ENCODE measurements at regions not wholly inside any gene's neighbourhood (a gene's known extent, or its start where the extent isn't known, plus 50 kb on each side); places are given as distances from the start of the nearest gene placed in this dataset.
A peak's percentile ranks its signal among the peaks of the same experiment; 100 is the strongest.

GRCh38 chr4:163419074-163419473, 54.5 kb downstream of the TKTL2 start:
- no peak overlapping the region for H3K4me3 ChIP-seq (replicated peaks in 1 of 2; ENCODE audit: low read depth in 2 of 2, low read length in 2 of 2)

DNA sequence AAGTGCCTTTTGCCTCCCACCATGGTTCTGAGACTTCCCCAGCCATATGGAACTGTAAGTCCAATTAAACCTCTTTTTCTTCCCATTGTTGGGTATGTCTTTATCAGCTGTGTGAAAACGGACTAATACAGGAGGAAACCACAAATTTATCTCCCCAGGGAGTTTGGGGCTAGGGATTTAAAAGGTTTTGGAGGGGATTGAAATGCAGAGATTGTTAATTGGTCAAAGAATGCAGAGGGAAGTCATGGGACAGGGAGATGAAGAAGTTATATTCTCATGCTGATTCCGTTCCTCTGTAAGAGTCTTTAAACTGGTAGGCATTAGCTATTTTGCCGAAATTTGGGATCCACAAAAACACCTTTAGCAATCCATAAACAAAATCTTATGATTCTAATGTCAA, 57.9 kb downstream of the TKTL2 start:
- TF ChIP-seq CTCF (IDR thresholded peaks at IDR 0.05; ENCODE audit: low read depth, low read length) = no peak
- no peak overlapping the region for H3K4me3 ChIP-seq (replicated peaks in 1 of 2; ENCODE audit: low read depth in 2 of 2, low read length in 2 of 2)
- DNase-seq (ENCODE audit: low read depth in 2 of 2) = no peak

More at GRCh38 chr4:163419074-163419473, 54.5 kb downstream of the TKTL2 start:
- no peak for DNase-seq (ENCODE audit: low read depth in 2 of 2)
- no peak for TF ChIP-seq CTCF (IDR thresholded peaks at IDR 0.05; ENCODE audit: low read depth, low read length)

DNA sequence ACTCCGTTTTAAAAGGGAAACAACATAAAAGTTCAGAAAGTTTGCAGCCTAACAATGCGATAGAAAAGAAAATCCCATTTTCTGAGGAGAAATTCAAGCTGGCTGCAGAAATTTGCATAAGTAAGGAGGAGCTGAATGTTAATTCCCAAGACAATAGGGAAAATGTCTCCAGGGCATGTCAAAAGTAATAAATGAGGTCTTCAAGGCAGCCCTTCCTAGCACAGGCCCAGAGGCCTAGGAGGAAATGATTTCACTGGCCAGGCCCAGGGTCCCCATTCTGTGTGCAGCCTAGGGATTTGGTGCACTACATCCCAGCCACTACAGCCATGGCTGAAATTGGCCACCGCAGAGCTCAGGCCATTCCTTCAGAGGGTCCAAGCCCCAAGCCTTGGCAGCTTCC, 59.3 kb downstream of the TKTL2 start:
- TF ChIP-seq CTCF (IDR thresholded peaks at IDR 0.05; ENCODE audit: low read depth, low read length) = no peak
- no peak overlapping the region for H3K4me3 ChIP-seq (replicated peaks in 1 of 2; ENCODE audit: low read depth in 2 of 2, low read length in 2 of 2)
- DNase-seq (ENCODE audit: low read depth in 2 of 2) = no peak

GRCh38 chr4:163404580-163404979, 60.9 kb downstream of the NPY5R start:
- DNase-seq (ENCODE audit: low read depth in 2 of 2) = peak; percentile 31 to 59
- no peak for TF ChIP-seq CTCF (IDR thresholded peaks at IDR 0.05; ENCODE audit: low read depth, low read length)
- no peak overlapping the region for H3K4me3 ChIP-seq (replicated peaks in 1 of 2; ENCODE audit: low read depth in 2 of 2, low read length in 2 of 2)

DNA sequence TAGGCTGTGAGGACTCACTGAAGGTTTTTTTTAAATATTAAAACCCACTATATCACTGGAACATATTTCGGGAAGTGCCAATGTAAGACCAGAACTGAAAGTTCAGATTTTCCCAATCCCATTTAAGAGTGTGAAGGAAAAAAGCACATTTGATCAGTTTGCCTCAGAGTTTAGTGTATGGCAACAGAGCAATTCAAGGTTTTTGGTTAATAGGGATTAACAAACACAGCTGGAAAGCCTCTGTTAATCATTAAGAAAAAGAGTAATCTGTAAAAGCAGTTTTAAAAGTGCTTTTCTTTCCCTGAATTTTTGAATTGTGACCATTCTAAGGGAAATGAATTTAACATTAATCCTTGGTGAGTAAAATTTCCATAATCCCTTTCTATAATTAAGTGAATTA, 60.4 kb downstream of the NPY5R start:
- no peak for DNase-seq (ENCODE audit: low read depth in 2 of 2)
- TF ChIP-seq CTCF (IDR thresholded peaks at IDR 0.05; ENCODE audit: low read depth, low read length) = no peak
- no peak overlapping the region for H3K4me3 ChIP-seq (replicated peaks in 1 of 2; ENCODE audit: low read depth in 2 of 2, low read length in 2 of 2)
